HCT116 (cell line): ENCODE measurements at regions not wholly inside any gene's neighbourhood (a gene's known extent, or its start where the extent isn't known, plus 50 kb on each side); places are given as distances from the start of the nearest gene placed in this dataset.

ENCODE experiments used
- ATAC-seq: fragments of 200-7000 bp; cut with Tn5 transposase; 2 replicates; pipeline ENCODE4 v1.9.1; 2020; ENCODE audit warnings: mild to moderate bottlenecking, moderate library complexity
- BruUV-seq: library from RNA; stranded (reverse); fragments of 400-500 nt; replicated peaks from 2 replicates; lab custom pipeline; 2021; lab: Mats Ljungman, UMichigan
- CTCF ChIA-PET: fragments of 300-600 bp; sonication (Branson Sonifier 250); formaldehyde crosslinking; loops from one replicate; lab custom pipeline; 2021; ENCODE audit warnings: antibody characterized with exemption; lab: Charles Lee
- POLR2A ChIA-PET: fragments of 300-600, 350-600 bp; sonication (Branson Sonifier 250); formaldehyde crosslinking; loops from one replicate; lab custom pipeline; 2021; ENCODE audit warnings: antibody characterized with exemption; lab: Charles Lee
- RAD21 ChIA-PET, 2 experiments: fragments of 300-600 bp; sonication (Branson Sonifier 250); formaldehyde crosslinking; loops; one replicate each; lab custom pipeline; 2023; ENCODE audit warnings: low total read pairs in 2 of 2; ENCODE audit not compliant: uncharacterized antibody in 2 of 2, unreplicated experiment in 2 of 2, low non-redundant PET in 1 of 2; lab: Charles Lee
- DNase-seq: peaks from one replicate; pipeline ENCODE4 v3.0.0-alpha.2; 2010; ENCODE audit warnings: low read depth, low spot score
- H2AFZ ChIP-seq: fragments of 200-600 bp; shearing (Covaris generic), sonication (generic); 2 replicates; pipeline ENCODE4 v1.6.1; 2017; ENCODE audit warnings: low read depth, mixed run types, mixed read lengths, antibody characterized with exemption, low read length; ENCODE audit not compliant: poor library complexity, severe bottlenecking
- H3K27ac ChIP-seq: 2 replicates; pipeline ENCODE4 v1.5.1; 2012; ENCODE audit warnings: low read depth, low read length
- H3K27me3 ChIP-seq: fragments of 200-600 bp; sonication (generic); 2 replicates; pipeline ENCODE4 v1.6.1; 2016; ENCODE audit warnings: mixed run types, low read length, mixed read lengths; ENCODE audit not compliant: insufficient read depth
- H3K36me3 ChIP-seq, 2 experiments: fragments of 200-500 bp in 1 of 2; fragments of 200-600 bp in 1 of 2; sonication (Bioruptor generic) in 1 of 2; sonication (generic) in 1 of 2; 2 replicates each; pipeline versions ENCODE4 v1.5.1 to v1.6.1; 2014 to 2016; ENCODE audit warnings: low read length in 2 of 2, inconsistent platforms in 1 of 2, mixed read lengths in 1 of 2, mixed run types in 1 of 2; ENCODE audit not compliant: insufficient read depth in 2 of 2, control insufficient read depth in 1 of 2
- H3K4me1 ChIP-seq, 2 experiments: fragments of 200-600 bp in 1 of 2; sonication (generic) in 1 of 2; 2 replicates each; pipeline versions ENCODE4 v1.5.1 to v1.6.1; 2012 to 2017; ENCODE audit warnings: low read length in 2 of 2, inconsistent platforms in 1 of 2, mild to moderate bottlenecking in 1 of 2, mixed read lengths in 1 of 2, mixed run types in 1 of 2, moderate library complexity in 1 of 2; ENCODE audit not compliant: insufficient read depth in 2 of 2, control insufficient read depth in 1 of 2
- H3K4me2 ChIP-seq: fragments of 200-600 bp; sonication (generic); 2 replicates; pipeline ENCODE4 v1.6.1; 2017; ENCODE audit warnings: mixed run types, low read length, mixed read lengths
- H3K4me3 ChIP-seq, 2 experiments: fragments of 200-600 bp in 1 of 2; sonication (generic) in 1 of 2; replicated peaks in 1 of 2; 2 replicates each; pipeline ENCODE4 v1.5.1; 2011 to 2016; ENCODE audit warnings: low read length in 2 of 2, control low read depth in 1 of 2, low read depth in 1 of 2, mild to moderate bottlenecking in 1 of 2, mixed read lengths in 1 of 2, mixed run types in 1 of 2
- H3K79me2 ChIP-seq: fragments of 200-600 bp; sonication (generic); 2 replicates; pipeline ENCODE4 v1.6.1; 2017; ENCODE audit warnings: mild to moderate bottlenecking, mixed run types, low read length, moderate library complexity, mixed read lengths; ENCODE audit not compliant: insufficient read depth
- H3K9ac ChIP-seq: fragments of 200-600 bp; sonication (generic); 2 replicates; pipeline ENCODE4 v1.6.1; 2016; ENCODE audit warnings: low read length, mixed read lengths
- H3K9me2 ChIP-seq: fragments of 200-600 bp; sonication (generic), shearing (Covaris generic); 2 replicates; pipeline ENCODE4 v1.6.1; 2017; ENCODE audit warnings: mixed run types, mild to moderate bottlenecking, moderate library complexity; ENCODE audit not compliant: insufficient read depth
- H3K9me3 ChIP-seq, 2 experiments: fragments of 200-500 bp in 1 of 2; fragments of 200-600 bp in 1 of 2; sonication (Bioruptor generic) in 1 of 2; sonication (generic) in 1 of 2; 2 replicates each; pipeline ENCODE4 v1.6.1; 2014 to 2017; ENCODE audit warnings: low read length in 2 of 2, mixed read lengths in 2 of 2, inconsistent platforms in 1 of 2, low read depth in 1 of 2, mild to moderate bottlenecking in 1 of 2, mixed run types in 1 of 2, moderate library complexity in 1 of 2; ENCODE audit not compliant: control insufficient read depth in 1 of 2, insufficient read depth in 1 of 2
- H4K20me1 ChIP-seq: fragments of 200-600 bp; sonication (generic), shearing (Covaris generic); 2 replicates; pipeline ENCODE4 v1.6.1; 2017; ENCODE audit warnings: mixed run types, mild to moderate bottlenecking, moderate library complexity; ENCODE audit not compliant: insufficient read depth
- CBX3 ChIP-seq: IDR thresholded peaks from 2 replicates; pipeline ENCODE4 v1.6.1; 2012; ENCODE audit warnings: low read depth
- EGR1 ChIP-seq: IDR thresholded peaks from 2 replicates; pipeline ENCODE4 v1.6.1; 2012; ENCODE audit warnings: low read depth
- ELF1 ChIP-seq: IDR thresholded peaks from 2 replicates; pipeline ENCODE4 v1.6.1; 2012; ENCODE audit warnings: low read depth, borderline replicate concordance
- EZH2 ChIP-seq: fragments of 200-600 bp; sonication (generic); IDR thresholded peaks from 2 replicates; pipeline ENCODE4 v1.6.1; 2017; ENCODE audit warnings: antibody characterized with exemption, mixed run types
- EZH2phosphoT487 ChIP-seq: fragments of 200-600 bp; IDR thresholded peaks from 2 replicates; pipeline ENCODE4 v1.6.1; 2018; ENCODE audit warnings: antibody characterized with exemption, borderline replicate concordance
- FOSL1 ChIP-seq: IDR thresholded peaks from 2 replicates; pipeline ENCODE4 v1.6.1; 2012; ENCODE audit warnings: low read depth
- RAD21 ChIP-seq: IDR thresholded peaks from 2 replicates; pipeline ENCODE4 v1.6.1; 2012; ENCODE audit warnings: low read depth, mild to moderate bottlenecking
- ZFX ChIP-seq: fragments of 450-650 bp; IDR thresholded peaks from 2 replicates; pipeline ENCODE4 v1.6.1; 2017
- ZNF274 ChIP-seq: fragments of 200-500 bp; sonication (Bioruptor generic); IDR thresholded peaks from 2 replicates; pipeline ENCODE4 v1.6.1; 2014; ENCODE audit warnings: mild to moderate bottlenecking, low read depth, low read length, inconsistent platforms
- intact Hi-C: fragments of 100-400 bp; cut with micrococcal nuclease; formaldehyde crosslinking; loops from 2 replicates; pipeline ENCODE4 v1.10.0; 2022

DNA sequence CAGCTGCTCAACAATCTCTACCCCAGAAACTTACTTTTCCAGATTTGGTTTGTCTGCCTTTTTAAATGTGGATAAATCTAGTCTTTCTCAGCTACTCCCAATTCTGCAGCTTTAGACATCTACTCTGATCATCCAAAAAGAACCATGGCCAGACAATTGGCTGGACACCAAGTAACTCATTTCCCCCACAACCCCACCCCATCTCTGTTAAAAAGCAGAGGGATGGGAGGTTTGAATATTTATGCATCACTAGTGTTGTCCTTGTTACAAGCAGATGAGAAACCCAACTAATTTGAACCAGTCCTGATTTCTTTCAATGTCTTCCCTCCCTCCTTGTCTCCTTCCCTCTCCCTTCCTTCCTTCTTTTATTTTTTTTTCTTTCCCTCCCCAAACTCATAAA, 391.9 kb downstream of the GALC start:
- no peaks in the 10 kb centered on the region for H4K20me1 ChIP-seq
- H3K4me1 ChIP-seq: no peaks in the 10 kb centered on the region
- POLR2A ChIA-PET: no interaction called here
- CTCF ChIA-PET: no interaction called here
- no peak for ATAC-seq
- no peaks in the 10 kb centered on the region for H3K79me2 ChIP-seq
- peaks cover 3 to 19% of the 10 kb centered on the region in 2 experiments; a peak in 3 of 4 replicates for H3K9me3 ChIP-seq
- H3K27me3 ChIP-seq: no peaks in the 10 kb centered on the region
- no peaks in the 10 kb centered on the region for H3K36me3 ChIP-seq
- RAD21 ChIA-PET: no interaction called here
- intact Hi-C loops: no loop called here
- H3K9me2 ChIP-seq: no peaks in the 10 kb centered on the region
- H3K27ac ChIP-seq: no peak overlapping the region
- H3K4me3 ChIP-seq: no peak overlapping the region
- TF ChIP-seq CBX3 (no peak), ZNF274 (no peak), RAD21 (no peak), EGR1 (no peak)
- no peak overlapping the region for H2AFZ ChIP-seq
- no TSS peak for BruUV-seq
- DNase-seq: no peak
- no peak overlapping the region for H3K4me2 ChIP-seq
- no peak overlapping the region for H3K9ac ChIP-seq

- Histone ChIP-seq H4K20me1 (no peaks in the 10 kb centered on the region), H3K4me2 (no peak overlapping the region), H3K4me3 (no peak overlapping the region), H3K9ac (no peak overlapping the region), H2AFZ (no peak overlapping the region), H3K27me3 (no peaks in the 10 kb centered on the region), H3K36me3 (no peaks in the 10 kb centered on the region), H3K79me2 (no peaks in the 10 kb centered on the region), H3K4me1 (no peaks in the 10 kb centered on the region), H3K9me2 (no peaks in the 10 kb centered on the region), H3K27ac (no peak overlapping the region), H3K9me3 (peaks cover 3 to 24% of the 10 kb centered on the region in 2 experiments; a peak in 3 of 4 replicates)
- no TSS peak for BruUV-seq
- ChIA-PET POLR2A (no interaction called here), CTCF (no interaction called here), RAD21 (no interaction called here)
- TF ChIP-seq RAD21 (no peak), EZH2 (no peak), EZH2phosphoT487 (no peak), FOSL1 (no peak), ELF1 (no peak), ZFX (no peak)
- ATAC-seq: no peak
- no peak for DNase-seq
- intact Hi-C loops: no loop called here
Measured at GRCh38 chr14:87600240-87600639, 392.7 kb downstream of the GALC start.
